ENCODE measurements at regions not wholly inside any gene's neighbourhood (a gene's known extent, or its start where the extent isn't known, plus 50 kb on each side); places are given as distances from the start of the nearest gene placed in this dataset.

GRCh38 chr15:46555547-46555946, 920.7 kb downstream of the SQOR start:
- ChIA-PET RAD21 (ENCODE audit: low non-redundant PET in 1 of 2, low total read pairs in 2 of 2, uncharacterized antibody in 2 of 2, unreplicated experiment in 2 of 2) (no interaction called here), CTCF (no interaction called here), POLR2A (no interaction called here)
- Histone ChIP-seq H3K27me3 (ENCODE audit: insufficient read depth, low read length) (no peaks in the 10 kb centered on the region), H3K4me1 (ENCODE audit: control insufficient read depth in 1 of 2, insufficient read depth in 2 of 2, low read length in 2 of 2) (no peaks in the 10 kb centered on the region), H3K9ac (ENCODE audit: low read length) (no peak overlapping the region), H3K9me3 (ENCODE audit: control insufficient read depth in 1 of 2, insufficient read depth in 1 of 2, low read depth in 1 of 2, low read length in 2 of 2) (peaks cover 4 to 46% of the 10 kb centered on the region in 2 experiments; a peak in 2 of 4 replicates), H3K27ac (ENCODE audit: low read depth, low read length) (no peak overlapping the region), H3K4me2 (ENCODE audit: low read length) (no peak overlapping the region), H3K36me3 (ENCODE audit: control insufficient read depth in 1 of 2, insufficient read depth in 2 of 2, low read length in 2 of 2) (no peaks in the 10 kb centered on the region), H2AFZ (ENCODE audit: low read depth, low read length, poor library complexity, severe bottlenecking) (no peak overlapping the region), H3K9me2 (ENCODE audit: insufficient read depth) (no peaks in the 10 kb centered on the region), H3K4me3 (replicated peaks in 1 of 2; ENCODE audit: low read depth in 1 of 2, low read length in 2 of 2) (no peak overlapping the region), H4K20me1 (ENCODE audit: insufficient read depth) (no peaks in the 10 kb centered on the region), H3K79me2 (ENCODE audit: insufficient read depth, low read length) (no peaks in the 10 kb centered on the region)
- no TSS peak for BruUV-seq (replicated peaks)
- intact Hi-C loops (cut with micrococcal nuclease), result no loop called here
- no peak for TF ChIP-seq TCF7L2 (IDR thresholded peaks at IDR 0.05; ENCODE audit: borderline replicate concordance, extremely low read depth, insufficient read depth, insufficient read length)
- TF ChIP-seq CBX3 (IDR thresholded peaks at IDR 0.05; ENCODE audit: low read depth), result no peak
- TF ChIP-seq SIN3A (IDR thresholded peaks at IDR 0.05; ENCODE audit: low read depth), result no peak
- TF ChIP-seq EZH2 (IDR thresholded peaks at IDR 0.05), result no peak
- no peak for TF ChIP-seq REST (IDR thresholded peaks at IDR 0.05; ENCODE audit: low read depth)
- TF ChIP-seq MAX (IDR thresholded peaks at IDR 0.05), result no peak
- no peak for TF ChIP-seq RAD21 (IDR thresholded peaks at IDR 0.05; ENCODE audit: low read depth)
- no peak for TF ChIP-seq CTCF (IDR thresholded peaks at IDR 0.05 in 2 of 3, conservative IDR thresholded peaks at IDR 0.05 in 1 of 3; ENCODE audit: borderline replicate concordance in 1 of 3, insufficient read depth in 1 of 3, low read depth in 2 of 3, low read length in 2 of 3)
- TF ChIP-seq POLR2A (IDR thresholded peaks at IDR 0.05; ENCODE audit: borderline replicate concordance, extremely low read depth, insufficient read depth, insufficient read length), result no peak
- no peak for TF ChIP-seq EZH2phosphoT487 (IDR thresholded peaks at IDR 0.05; ENCODE audit: borderline replicate concordance)
- TF ChIP-seq SRF (IDR thresholded peaks at IDR 0.05; ENCODE audit: low read depth), result no peak
- TF ChIP-seq FOSL1 (IDR thresholded peaks at IDR 0.05; ENCODE audit: low read depth), result no peak
- TF ChIP-seq ZFX (IDR thresholded peaks at IDR 0.05), result no peak
- TF ChIP-seq ATF3 (IDR thresholded peaks at IDR 0.05), result no peak
- no peak for TF ChIP-seq CEBPB (IDR thresholded peaks at IDR 0.05; ENCODE audit: low read depth)
- no peak for TF ChIP-seq EGR1 (IDR thresholded peaks at IDR 0.05; ENCODE audit: low read depth)
- DNase-seq (ENCODE audit: low read depth, low spot score) (no peak), ATAC-seq (no peak)

All from HCT116 (cell line).